HL-60 (cell line): ENCODE measurements at regions not wholly inside any gene's neighbourhood (a gene's known extent, or its start where the extent isn't known, plus 50 kb on each side); places are given as distances from the start of the nearest gene placed in this dataset.

Experiments
- DNase-seq, 2 experiments: peaks; one replicate each; pipeline ENCODE4 v3.0.0-alpha.2; 2010 to 2020; ENCODE audit warnings: low read depth in 1 of 2, low spot score in 1 of 2
- H3K27ac ChIP-seq: fragments of 250-450 bp; sonication (Bioruptor Pico); replicated peaks from 2 replicates; pipeline ENCODE4 v1.5.1; 2020; ENCODE audit warnings: mild to moderate bottlenecking, moderate library complexity
- H3K27me3 ChIP-seq: fragments of 250-450 bp; sonication (Bioruptor Pico); 2 replicates; pipeline ENCODE4 v1.5.1; 2021; ENCODE audit warnings: mild to moderate bottlenecking, moderate library complexity; ENCODE audit not compliant: insufficient read depth, poor library complexity, severe bottlenecking
- H3K4me3 ChIP-seq: replicated peaks from 2 replicates; pipeline ENCODE4 v1.5.1; 2011; ENCODE audit warnings: mild to moderate bottlenecking, control low read depth, low read length; ENCODE audit not compliant: insufficient read depth
- CTCF ChIP-seq: IDR thresholded peaks from one replicate; pipeline ENCODE4 v1.5.1; 2011; ENCODE audit warnings: low read length, control low read depth, inconsistent platforms; ENCODE audit not compliant: insufficient read depth
- GABPA ChIP-seq: IDR thresholded peaks from 2 replicates; pipeline ENCODE4 v1.6.1; 2012; ENCODE audit warnings: low read depth
- POLR2AphosphoS5 ChIP-seq: IDR thresholded peaks from 2 replicates; pipeline ENCODE4 v1.6.1; 2012; ENCODE audit warnings: low read depth
- REST ChIP-seq: IDR thresholded peaks from 2 replicates; pipeline ENCODE4 v1.6.1; 2012; ENCODE audit warnings: low read depth; ENCODE audit not compliant: insufficient replicate concordance
- SPI1 ChIP-seq: IDR thresholded peaks from 2 replicates; pipeline ENCODE4 v1.6.1; 2012; ENCODE audit warnings: low read depth, mild to moderate bottlenecking, borderline replicate concordance

GRCh38 chr14:23694949-23695663, 58.9 kb downstream of the DHRS2 start:
- no peak overlapping the region for H3K27ac ChIP-seq
- no peaks in the 10 kb centered on the region for H3K27me3 ChIP-seq
- no peak for DNase-seq
- TF ChIP-seq REST (no peak), CTCF (no peak), GABPA (no peak), SPI1 (no peak), POLR2AphosphoS5 (no peak)
- no peak overlapping the region for H3K4me3 ChIP-seq

GRCh38 chr14:23695664-23695999, 59.5 kb downstream of the DHRS2 start:
- Histone ChIP-seq H3K4me3 (no peak overlapping the region), H3K27ac (no peak overlapping the region)
- TF ChIP-seq REST (no peak), CTCF (no peak), SPI1 (no peak), POLR2AphosphoS5 (no peak), GABPA (no peak)

GRCh38 chr14:23696701-23697239, 60.6 kb downstream of the DHRS2 start:
- DNase-seq = no peak
- H3K27me3 ChIP-seq = no peaks in the 10 kb centered on the region
- TF ChIP-seq SPI1 (no peak), REST (no peak), GABPA (no peak), POLR2AphosphoS5 (no peak), CTCF (no peak)
- H3K4me3 ChIP-seq = no peak overlapping the region
- H3K27ac ChIP-seq = no peak overlapping the region

More at GRCh38 chr14:23695664-23695999, 59.5 kb downstream of the DHRS2 start:
- H3K27me3 ChIP-seq = no peaks in the 10 kb centered on the region
- DNase-seq = no peak
